ENCODE measurements at regions not wholly inside any gene's neighbourhood (a gene's known extent, or its start where the extent isn't known, plus 50 kb on each side); places are given as distances from the start of the nearest gene placed in this dataset.

DNA sequence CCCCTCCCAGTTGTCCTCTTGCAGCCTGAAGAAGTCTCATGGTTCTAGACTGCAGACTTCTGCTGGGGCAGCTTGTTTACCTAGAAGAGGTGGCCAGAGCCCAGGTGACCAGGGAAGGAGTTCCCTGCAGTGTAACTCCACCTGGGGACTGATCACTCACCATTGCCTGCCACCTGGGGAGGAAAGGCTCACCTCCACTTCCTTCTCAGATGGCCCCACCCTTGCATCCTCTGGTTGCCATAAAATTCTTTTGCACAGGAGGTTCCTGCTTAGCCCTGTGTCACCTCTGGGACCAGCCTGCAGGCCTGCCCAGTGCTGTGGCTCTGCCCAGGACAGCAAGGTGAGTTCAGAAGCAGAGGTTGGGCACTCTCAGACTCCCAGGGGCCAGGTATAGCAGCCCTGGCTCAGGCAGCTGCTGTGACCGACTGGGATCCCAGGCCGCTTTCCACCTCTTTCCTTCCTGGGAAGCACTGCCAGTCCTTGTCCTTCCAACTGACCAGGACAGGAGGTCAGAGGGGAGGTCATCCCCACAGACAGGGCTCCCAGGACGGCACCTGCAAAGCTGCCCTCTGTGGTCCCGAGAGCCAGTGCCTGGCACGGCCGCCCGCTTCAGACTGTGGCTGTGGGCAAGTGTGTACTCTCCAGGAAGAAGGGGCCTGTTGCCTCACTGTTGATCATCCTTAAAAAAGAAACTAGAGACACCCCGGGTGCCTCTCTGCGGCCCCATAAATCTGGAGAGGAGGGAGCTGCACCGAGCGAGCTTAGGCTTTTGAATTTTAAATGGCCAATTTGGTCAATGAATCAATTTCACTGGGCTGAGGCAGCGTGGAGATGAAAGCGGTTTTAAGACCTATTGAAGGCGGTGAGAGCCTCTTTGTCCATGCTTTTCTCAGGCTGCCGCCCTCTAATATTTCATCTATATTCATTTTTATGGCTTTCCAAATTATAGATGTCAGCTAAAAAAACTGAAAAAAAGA is 79.5 kb upstream of the C14orf180 start:
- peaks cover 21% of the 10 kb centered on the region for H3K9me3 ChIP-seq (replicated peaks; ENCODE audit: control insufficient read depth, low read depth, low read length)
- WGBS (ENCODE audit: insufficient coverage), result 48% methylated on average over 11 of the region's 15 CpGs
- DNase-seq, result no peak

DNA sequence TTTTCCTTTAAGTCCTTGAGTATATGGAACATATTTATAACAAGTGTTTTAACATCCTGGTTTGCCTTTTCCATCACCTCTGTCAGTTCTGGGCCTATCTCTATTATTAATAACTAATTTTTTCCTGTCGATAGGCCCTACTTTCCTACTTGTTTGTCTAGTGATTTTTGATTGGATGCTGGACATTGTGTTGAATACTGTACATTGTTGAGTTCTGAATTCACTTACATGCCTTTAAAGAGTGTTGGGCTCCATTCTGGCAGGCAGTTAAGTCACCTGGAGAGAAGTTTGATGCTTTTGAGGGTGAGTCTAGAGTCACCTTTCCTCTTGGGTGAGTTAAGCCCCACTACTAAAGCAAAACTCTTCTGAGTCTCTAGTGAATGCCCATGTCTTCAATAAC is 77.5 kb upstream of the C14orf180 start:
- no peaks in the 10 kb centered on the region for H3K4me1 ChIP-seq (ENCODE audit: control insufficient read depth, insufficient read depth, low read length)
- no CpG with 5 or more reads among the region's 1 CpG for WGBS (ENCODE audit: insufficient coverage)
- peaks cover 5% of the 10 kb centered on the region for H3K27me3 ChIP-seq (ENCODE audit: control insufficient read depth, insufficient read depth, low read length)
- H3K9me3 ChIP-seq (replicated peaks; ENCODE audit: control insufficient read depth, low read depth, low read length), result peaks cover 14% of the 10 kb centered on the region
- no peak overlapping the region for H3K4me3 ChIP-seq (ENCODE audit: low read length)
- H3K36me3 ChIP-seq (ENCODE audit: control insufficient read depth, insufficient read depth, low read length), result no peaks in the 10 kb centered on the region
- no peak overlapping the region for H3K27ac ChIP-seq (ENCODE audit: low read length)
- DNase-seq, result no peak

More for the DNA sequence above, 79.5 kb upstream of the C14orf180 start:
- no peaks in the 10 kb centered on the region for H3K4me1 ChIP-seq (ENCODE audit: control insufficient read depth, insufficient read depth, low read length)
- peaks cover 5% of the 10 kb centered on the region for H3K27me3 ChIP-seq (ENCODE audit: control insufficient read depth, insufficient read depth, low read length)
- H3K27ac ChIP-seq (ENCODE audit: low read length), result no peak overlapping the region
- H3K4me3 ChIP-seq (ENCODE audit: low read length), result no peak overlapping the region
- H3K36me3 ChIP-seq (ENCODE audit: control insufficient read depth, insufficient read depth, low read length), result no peaks in the 10 kb centered on the region

GRCh38 chr14:104503691-104504090 is 75.9 kb upstream of the C14orf180 start:
- Histone ChIP-seq H3K27ac (ENCODE audit: low read length) (no peak overlapping the region), H3K9me3 (replicated peaks; ENCODE audit: control insufficient read depth, low read depth, low read length) (peaks cover 16% of the 10 kb centered on the region), H3K27me3 (ENCODE audit: control insufficient read depth, insufficient read depth, low read length) (peaks cover 5% of the 10 kb centered on the region), H3K4me3 (ENCODE audit: low read length) (no peak overlapping the region), H3K4me1 (ENCODE audit: control insufficient read depth, insufficient read depth, low read length) (no peaks in the 10 kb centered on the region), H3K36me3 (ENCODE audit: control insufficient read depth, insufficient read depth, low read length) (no peaks in the 10 kb centered on the region)
- WGBS (ENCODE audit: insufficient coverage), result 80% methylated on average over 6 of the region's 6 CpGs
- no peak for DNase-seq

DNA sequence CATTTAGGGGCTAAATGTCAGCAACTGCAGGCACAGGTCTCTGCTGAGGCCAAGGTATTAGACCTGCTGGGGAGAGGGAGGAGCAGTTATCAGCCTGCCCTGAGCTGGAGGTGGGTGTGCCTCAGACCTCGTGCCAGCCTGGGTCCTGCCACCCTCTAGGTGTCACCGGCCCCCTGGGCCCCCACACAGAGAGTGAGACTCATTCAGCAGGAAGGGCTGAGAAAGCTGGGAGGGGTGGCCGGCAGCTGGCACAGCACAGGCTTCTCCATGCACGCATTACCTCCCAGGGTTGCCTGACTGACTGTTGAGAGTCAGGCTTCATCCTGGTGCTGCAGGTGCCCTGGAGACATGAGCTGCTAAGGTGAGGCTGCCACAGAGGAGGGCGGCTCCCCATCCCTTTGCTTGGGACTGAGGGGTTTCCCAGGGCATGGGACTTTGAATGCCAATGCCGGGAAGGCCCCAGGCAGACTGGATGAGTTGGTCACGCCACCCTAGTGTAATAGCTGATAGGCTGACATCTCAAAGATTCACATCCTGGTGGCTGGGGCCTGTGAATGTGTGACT is 75.3 kb upstream of the C14orf180 start:
- WGBS (ENCODE audit: insufficient coverage), result 82% methylated on average over 5 of the region's 7 CpGs

GRCh38 chr14:104505085-104506074 is 74.2 kb upstream of the C14orf180 start:
- peaks cover 7% of the 10 kb centered on the region for H3K27me3 ChIP-seq (ENCODE audit: control insufficient read depth, insufficient read depth, low read length)
- WGBS (ENCODE audit: insufficient coverage), result 56% methylated on average over 18 of the region's 28 CpGs
- no peak for DNase-seq
- peaks cover 16% of the 10 kb centered on the region for H3K9me3 ChIP-seq (replicated peaks; ENCODE audit: control insufficient read depth, low read depth, low read length)
- no peaks in the 10 kb centered on the region for H3K4me1 ChIP-seq (ENCODE audit: control insufficient read depth, insufficient read depth, low read length)
- H3K36me3 ChIP-seq (ENCODE audit: control insufficient read depth, insufficient read depth, low read length), result no peaks in the 10 kb centered on the region
- no peak overlapping the region for H3K4me3 ChIP-seq (ENCODE audit: low read length)
- H3K27ac ChIP-seq (ENCODE audit: low read length), result no peak overlapping the region

More for the DNA sequence above, 75.3 kb upstream of the C14orf180 start:
- Histone ChIP-seq H3K36me3 (ENCODE audit: control insufficient read depth, insufficient read depth, low read length) (no peaks in the 10 kb centered on the region), H3K27me3 (ENCODE audit: control insufficient read depth, insufficient read depth, low read length) (peaks cover 5% of the 10 kb centered on the region), H3K27ac (ENCODE audit: low read length) (no peak overlapping the region), H3K4me1 (ENCODE audit: control insufficient read depth, insufficient read depth, low read length) (no peaks in the 10 kb centered on the region), H3K4me3 (ENCODE audit: low read length) (no peak overlapping the region), H3K9me3 (replicated peaks; ENCODE audit: control insufficient read depth, low read depth, low read length) (peaks cover 16% of the 10 kb centered on the region)
- no peak for DNase-seq

DNA sequence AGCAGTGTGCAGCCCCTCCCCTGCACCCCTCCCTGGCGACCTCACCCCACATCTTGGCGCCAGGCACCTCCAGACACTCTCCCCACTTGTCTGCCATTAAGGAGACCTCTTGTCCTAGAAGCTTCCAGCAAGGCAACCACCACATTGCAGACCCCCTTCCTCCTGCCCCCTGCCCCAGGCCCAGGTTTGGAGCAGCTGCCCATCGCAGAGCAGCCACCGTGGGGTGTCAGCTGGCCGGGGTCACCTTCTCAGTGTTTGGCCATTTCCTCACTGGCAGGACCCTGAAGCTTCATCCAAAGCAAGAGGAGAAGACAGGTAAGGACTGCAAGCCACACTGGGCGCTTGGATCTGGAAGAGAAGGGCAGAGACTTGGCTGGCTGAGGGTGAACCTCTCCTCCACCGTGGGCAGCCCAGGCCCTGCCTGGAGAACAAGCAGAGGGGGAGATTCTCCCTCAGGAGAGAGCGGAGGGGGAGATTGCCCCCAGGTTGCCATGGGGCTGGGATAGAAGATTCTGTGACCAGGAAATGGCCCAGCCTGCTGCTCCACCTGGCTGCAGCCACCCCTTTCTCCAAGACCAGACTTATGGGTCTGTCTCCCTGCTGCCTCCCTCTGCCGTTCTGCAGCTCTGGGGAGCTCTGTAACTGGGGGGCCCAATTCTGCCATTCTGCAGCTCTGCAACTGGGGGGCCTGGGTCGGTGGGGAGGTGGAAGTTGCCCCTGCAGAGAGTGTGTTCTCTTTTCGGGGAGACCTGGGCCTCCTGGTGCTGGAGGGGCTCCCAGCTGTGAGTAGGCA is 72.9 kb upstream of the C14orf180 start:
- Histone ChIP-seq H3K27me3 (ENCODE audit: control insufficient read depth, insufficient read depth, low read length) (peaks cover 7% of the 10 kb centered on the region), H3K4me3 (ENCODE audit: low read length) (no peak overlapping the region), H3K36me3 (ENCODE audit: control insufficient read depth, insufficient read depth, low read length) (no peaks in the 10 kb centered on the region), H3K4me1 (ENCODE audit: control insufficient read depth, insufficient read depth, low read length) (no peaks in the 10 kb centered on the region), H3K27ac (ENCODE audit: low read length) (no peak overlapping the region), H3K9me3 (replicated peaks; ENCODE audit: control insufficient read depth, low read depth, low read length) (peaks cover 13% of the 10 kb centered on the region)
- DNase-seq, result no peak
- 76% methylated on average over 10 of the region's 11 CpGs for WGBS (ENCODE audit: insufficient coverage)

GRCh38 chr14:104507443-104507842 is 72.1 kb upstream of the C14orf180 start:
- no peak overlapping the region for H3K4me3 ChIP-seq (ENCODE audit: low read length)
- DNase-seq, result no peak
- H3K36me3 ChIP-seq (ENCODE audit: control insufficient read depth, insufficient read depth, low read length), result no peaks in the 10 kb centered on the region
- peaks cover 5% of the 10 kb centered on the region for H3K9me3 ChIP-seq (replicated peaks; ENCODE audit: control insufficient read depth, low read depth, low read length)
- 38% methylated on average over 4 of the region's 6 CpGs for WGBS (ENCODE audit: insufficient coverage)
- peaks cover 7% of the 10 kb centered on the region for H3K27me3 ChIP-seq (ENCODE audit: control insufficient read depth, insufficient read depth, low read length)
- no peaks in the 10 kb centered on the region for H3K4me1 ChIP-seq (ENCODE audit: control insufficient read depth, insufficient read depth, low read length)
- H3K27ac ChIP-seq (ENCODE audit: low read length), result no peak overlapping the region

- Histone ChIP-seq H3K4me1 (ENCODE audit: control insufficient read depth, insufficient read depth, low read length) (no peaks in the 10 kb centered on the region), H3K27me3 (ENCODE audit: control insufficient read depth, insufficient read depth, low read length) (peaks cover 6% of the 10 kb centered on the region), H3K36me3 (ENCODE audit: control insufficient read depth, insufficient read depth, low read length) (no peaks in the 10 kb centered on the region), H3K27ac (ENCODE audit: low read length) (no peak overlapping the region), H3K4me3 (ENCODE audit: low read length) (no peak overlapping the region), H3K9me3 (replicated peaks; ENCODE audit: control insufficient read depth, low read depth, low read length) (peaks cover 2% of the 10 kb centered on the region)
- DNase-seq, result no peak
- WGBS (ENCODE audit: insufficient coverage), result 70% methylated on average over 7 of the region's 12 CpGs
Measured at GRCh38 chr14:104509673-104510072, 69.9 kb upstream of the C14orf180 start.

- Histone ChIP-seq H3K4me1 (ENCODE audit: control insufficient read depth, insufficient read depth, low read length) (no peaks in the 10 kb centered on the region), H3K4me3 (ENCODE audit: low read length) (no peak overlapping the region), H3K27ac (ENCODE audit: low read length) (no peak overlapping the region), H3K9me3 (replicated peaks; ENCODE audit: control insufficient read depth, low read depth, low read length) (peaks cover 2% of the 10 kb centered on the region), H3K27me3 (ENCODE audit: control insufficient read depth, insufficient read depth, low read length) (peaks cover 6% of the 10 kb centered on the region), H3K36me3 (ENCODE audit: control insufficient read depth, insufficient read depth, low read length) (no peaks in the 10 kb centered on the region)
- no peak for DNase-seq
- WGBS (ENCODE audit: insufficient coverage), result no CpG with 5 or more reads among the region's 3 CpGs
Measured at GRCh38 chr14:104510216-104510615, 69.3 kb upstream of the C14orf180 start.

Data from muscle of leg (tissue), 3 donors.